GM12878 (cell line): ENCODE measurements at regions not wholly inside any gene's neighbourhood (a gene's known extent, or its start where the extent isn't known, plus 50 kb on each side); places are given as distances from the start of the nearest gene placed in this dataset.

Source experiments
- CREM ChIP-seq: IDR thresholded peaks from 2 replicates; pipeline ENCODE4 v1.6.1; 2014; ENCODE audit warnings: antibody characterized with exemption, low read depth
- EP300 ChIP-seq, 2 experiments: fragments of 150-350 bp in 1 of 2; IDR thresholded peaks; 2 replicates each; pipeline ENCODE4 v1.6.1; 2011 to 2012; ENCODE audit warnings: low read depth in 2 of 2, low read length in 2 of 2, borderline replicate concordance in 1 of 2, improper control_type of control experiment in 1 of 2, inconsistent platforms in 1 of 2; ENCODE audit not compliant: control insufficient read depth in 1 of 2
- ETV6 ChIP-seq, 2 experiments: fragments of 450-650 bp in 1 of 2; IDR thresholded peaks in 1 of 2; conservative IDR thresholded peaks in 1 of 2; 2 replicates each; pipeline ENCODE4 v1.6.1; 2014; ENCODE audit warnings: antibody characterized with exemption in 1 of 2, borderline replicate concordance in 1 of 2, low read depth in 1 of 2, mild to moderate bottlenecking in 1 of 2, moderate library complexity in 1 of 2
- IKZF1 ChIP-seq: fragments of 450-650 bp; conservative IDR thresholded peaks from 2 replicates; pipeline ENCODE4 v1.6.1; 2017; ENCODE audit warnings: antibody characterized with exemption, mild to moderate bottlenecking
- JUND ChIP-seq: IDR thresholded peaks from 2 replicates; pipeline ENCODE4 v1.6.1; 2012; ENCODE audit warnings: low read depth, mild to moderate bottlenecking, low read length, improper control_type of control experiment, moderate library complexity
- NRF1 ChIP-seq: conservative IDR thresholded peaks from 2 replicates; pipeline ENCODE4 v1.6.1; 2011; ENCODE audit warnings: mild to moderate bottlenecking, low read depth, low read length, improper control_type of control experiment
- PML ChIP-seq: IDR thresholded peaks from 2 replicates; pipeline ENCODE4 v1.6.1; 2012; ENCODE audit warnings: low read length, inconsistent platforms
- POLR2A ChIP-seq: IDR thresholded peaks from 2 replicates; pipeline ENCODE4 v1.6.1; 2011; ENCODE audit warnings: low read depth, mild to moderate bottlenecking, low read length
- POLR2AphosphoS5 ChIP-seq: IDR thresholded peaks from 2 replicates; pipeline ENCODE4 v1.6.1; 2011; ENCODE audit warnings: mild to moderate bottlenecking, low read length, inconsistent platforms
- RAD21 ChIP-seq: IDR thresholded peaks from 2 replicates; pipeline ENCODE4 v1.6.1; 2011; ENCODE audit warnings: mild to moderate bottlenecking, low read depth, low read length, moderate library complexity; ENCODE audit not compliant: insufficient read depth
- RFX5 ChIP-seq: IDR thresholded peaks from 2 replicates; pipeline ENCODE4 v1.6.1; 2011; ENCODE audit warnings: low read depth, low read length, improper control_type of control experiment
- USF1 ChIP-seq: IDR thresholded peaks from 2 replicates; pipeline ENCODE4 v1.6.1; 2011; ENCODE audit warnings: borderline replicate concordance, low read depth, mild to moderate bottlenecking, moderate library complexity, mixed read lengths, low read length; ENCODE audit not compliant: insufficient read depth; ENCODE audit errors: extremely low read length
- TF ChIP-seq, protein P1 (sequence below), 3 experiments: IDR thresholded peaks in 2 of 3; conservative IDR thresholded peaks in 1 of 3; 2 replicates each; pipeline ENCODE4 v1.5.1; 2011; ENCODE audit warnings: low read depth in 3 of 3, low read length in 3 of 3, mild to moderate bottlenecking in 3 of 3, control low read depth in 2 of 3, moderate library complexity in 2 of 3, inconsistent platforms in 1 of 3, mixed read lengths in 1 of 3; ENCODE audit not compliant: control insufficient read depth in 2 of 3, insufficient read depth in 1 of 3; ENCODE audit errors: extremely low read depth in 1 of 3
- TF ChIP-seq, protein P2 (sequence below): fragments of 450-650 bp; IDR thresholded peaks from 2 replicates; pipeline ENCODE4 v1.6.1; 2016; ENCODE audit warnings: mild to moderate bottlenecking

GRCh38 chr9:21657966-21658667 is 144.3 kb upstream of the MTAP start:
- TF ChIP-seq, protein P1, sequence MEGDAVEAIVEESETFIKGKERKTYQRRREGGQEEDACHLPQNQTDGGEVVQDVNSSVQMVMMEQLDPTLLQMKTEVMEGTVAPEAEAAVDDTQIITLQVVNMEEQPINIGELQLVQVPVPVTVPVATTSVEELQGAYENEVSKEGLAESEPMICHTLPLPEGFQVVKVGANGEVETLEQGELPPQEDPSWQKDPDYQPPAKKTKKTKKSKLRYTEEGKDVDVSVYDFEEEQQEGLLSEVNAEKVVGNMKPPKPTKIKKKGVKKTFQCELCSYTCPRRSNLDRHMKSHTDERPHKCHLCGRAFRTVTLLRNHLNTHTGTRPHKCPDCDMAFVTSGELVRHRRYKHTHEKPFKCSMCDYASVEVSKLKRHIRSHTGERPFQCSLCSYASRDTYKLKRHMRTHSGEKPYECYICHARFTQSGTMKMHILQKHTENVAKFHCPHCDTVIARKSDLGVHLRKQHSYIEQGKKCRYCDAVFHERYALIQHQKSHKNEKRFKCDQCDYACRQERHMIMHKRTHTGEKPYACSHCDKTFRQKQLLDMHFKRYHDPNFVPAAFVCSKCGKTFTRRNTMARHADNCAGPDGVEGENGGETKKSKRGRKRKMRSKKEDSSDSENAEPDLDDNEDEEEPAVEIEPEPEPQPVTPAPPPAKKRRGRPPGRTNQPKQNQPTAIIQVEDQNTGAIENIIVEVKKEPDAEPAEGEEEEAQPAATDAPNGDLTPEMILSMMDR (IDR thresholded peaks at IDR 0.05 in 2 of 3, conservative IDR thresholded peaks at IDR 0.05 in 1 of 3; ENCODE audit: control insufficient read depth in 2 of 3, extremely low read depth in 1 of 3, insufficient read depth in 1 of 3, low read depth in 3 of 3, low read length in 3 of 3): no peak
- no peak for TF ChIP-seq CREM
- TF ChIP-seq RFX5: no peak
- no peak for TF ChIP-seq NRF1
- no peak for TF ChIP-seq IKZF1
- TF ChIP-seq JUND: no peak
- no peak for TF ChIP-seq POLR2AphosphoS5
- TF ChIP-seq RAD21: no peak
- no peak for TF ChIP-seq PML
- no peak for TF ChIP-seq EP300 (IDR thresholded peaks at IDR 0.05; ENCODE audit: borderline replicate concordance in 1 of 2, control insufficient read depth in 1 of 2, low read depth in 2 of 2, low read length in 2 of 2)
- TF ChIP-seq POLR2A: no peak
- TF ChIP-seq, protein P2, sequence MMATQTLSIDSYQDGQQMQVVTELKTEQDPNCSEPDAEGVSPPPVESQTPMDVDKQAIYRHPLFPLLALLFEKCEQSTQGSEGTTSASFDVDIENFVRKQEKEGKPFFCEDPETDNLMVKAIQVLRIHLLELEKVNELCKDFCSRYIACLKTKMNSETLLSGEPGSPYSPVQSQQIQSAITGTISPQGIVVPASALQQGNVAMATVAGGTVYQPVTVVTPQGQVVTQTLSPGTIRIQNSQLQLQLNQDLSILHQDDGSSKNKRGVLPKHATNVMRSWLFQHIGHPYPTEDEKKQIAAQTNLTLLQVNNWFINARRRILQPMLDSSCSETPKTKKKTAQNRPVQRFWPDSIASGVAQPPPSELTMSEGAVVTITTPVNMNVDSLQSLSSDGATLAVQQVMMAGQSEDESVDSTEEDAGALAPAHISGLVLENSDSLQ: no peak
- no peak for TF ChIP-seq USF1
- TF ChIP-seq ETV6 (conservative IDR thresholded peaks at IDR 0.05 in 1 of 2, IDR thresholded peaks at IDR 0.05 in 1 of 2; ENCODE audit: borderline replicate concordance in 1 of 2, low read depth in 1 of 2): no peak
